Keratinocyte (primary cell): ENCODE measurements at regions not wholly inside any gene's neighbourhood (a gene's known extent, or its start where the extent isn't known, plus 50 kb on each side); places are given as distances from the start of the nearest gene placed in this dataset.

Experiments
- EZH2 ChIP-seq: IDR thresholded peaks from one replicate; pipeline ENCODE4 v1.6.1; 2012; ENCODE audit warnings: inconsistent platforms, mild to moderate bottlenecking, low read length, moderate library complexity
- TF ChIP-seq, protein P1 (sequence below), 3 experiments: IDR thresholded peaks in 1 of 3; conservative IDR thresholded peaks in 1 of 3; optimal IDR thresholded peaks in 1 of 3; 2 replicates in 2 of 3; 3 replicates in 1 of 3; pipeline versions ENCODE3 to v1.5.1; 2011; ENCODE audit warnings: low read length in 3 of 3, mild to moderate bottlenecking in 3 of 3, moderate library complexity in 2 of 3, control low read depth in 1 of 3, inconsistent platforms in 1 of 3; ENCODE audit not compliant: insufficient read depth in 2 of 3; ENCODE audit errors: extremely low read depth in 1 of 3

DNA sequence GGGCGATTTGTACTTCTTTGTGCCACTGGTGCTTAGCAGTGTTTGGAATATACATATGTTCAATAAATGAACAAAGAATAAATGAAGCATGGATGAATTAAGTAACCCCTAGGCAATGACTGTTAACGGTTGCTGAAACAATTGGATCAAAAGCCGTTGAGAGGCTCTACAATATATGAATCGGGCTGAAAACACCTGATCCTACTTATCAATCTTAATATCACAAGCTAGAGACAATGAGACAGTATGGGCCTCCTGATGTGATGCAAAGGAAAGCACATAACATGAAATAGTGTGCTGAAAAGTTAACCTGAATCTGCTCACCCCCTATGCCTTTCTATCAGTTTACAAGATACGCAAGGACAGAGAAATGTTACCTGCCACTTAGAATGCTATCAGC is 410.3 kb upstream of the RGMB start:
- TF ChIP-seq, protein P1, sequence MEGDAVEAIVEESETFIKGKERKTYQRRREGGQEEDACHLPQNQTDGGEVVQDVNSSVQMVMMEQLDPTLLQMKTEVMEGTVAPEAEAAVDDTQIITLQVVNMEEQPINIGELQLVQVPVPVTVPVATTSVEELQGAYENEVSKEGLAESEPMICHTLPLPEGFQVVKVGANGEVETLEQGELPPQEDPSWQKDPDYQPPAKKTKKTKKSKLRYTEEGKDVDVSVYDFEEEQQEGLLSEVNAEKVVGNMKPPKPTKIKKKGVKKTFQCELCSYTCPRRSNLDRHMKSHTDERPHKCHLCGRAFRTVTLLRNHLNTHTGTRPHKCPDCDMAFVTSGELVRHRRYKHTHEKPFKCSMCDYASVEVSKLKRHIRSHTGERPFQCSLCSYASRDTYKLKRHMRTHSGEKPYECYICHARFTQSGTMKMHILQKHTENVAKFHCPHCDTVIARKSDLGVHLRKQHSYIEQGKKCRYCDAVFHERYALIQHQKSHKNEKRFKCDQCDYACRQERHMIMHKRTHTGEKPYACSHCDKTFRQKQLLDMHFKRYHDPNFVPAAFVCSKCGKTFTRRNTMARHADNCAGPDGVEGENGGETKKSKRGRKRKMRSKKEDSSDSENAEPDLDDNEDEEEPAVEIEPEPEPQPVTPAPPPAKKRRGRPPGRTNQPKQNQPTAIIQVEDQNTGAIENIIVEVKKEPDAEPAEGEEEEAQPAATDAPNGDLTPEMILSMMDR (optimal IDR thresholded peaks at IDR 0.05 in 1 of 3, IDR thresholded peaks at IDR 0.05 in 1 of 3, conservative IDR thresholded peaks at IDR 0.05 in 1 of 3; ENCODE audit: extremely low read depth in 1 of 3, insufficient read depth in 2 of 3, low read length in 3 of 3) = no peak
- TF ChIP-seq EZH2 = no peak
